CD14-positive monocyte (primary cell): ENCODE measurements at regions not wholly inside any gene's neighbourhood (a gene's known extent, or its start where the extent isn't known, plus 50 kb on each side); places are given as distances from the start of the nearest gene placed in this dataset.

Experiments used
- DNase-seq, 3 donors: peaks; one replicate each; pipeline ENCODE4 v3.0.0-alpha.2; 2011 to 2022
- H2AFZ ChIP-seq: 2 replicates; pipeline ENCODE4 v1.6.0; 2012; ENCODE audit warnings: mild to moderate bottlenecking, low read depth, low read length, inconsistent platforms; ENCODE audit not compliant: insufficient read depth, poor library complexity, severe bottlenecking
- H3K27ac ChIP-seq, 2 donors: 1 replicate in 1 of 2; 2 replicates in 1 of 2; pipeline ENCODE4 v1.5.1; 2012 to 2013; ENCODE audit warnings: low read length in 2 of 2, control low read depth in 1 of 2, inconsistent platforms in 1 of 2, low read depth in 1 of 2, mild to moderate bottlenecking in 1 of 2
- H3K27me3 ChIP-seq, 2 donors: one replicate each; pipeline versions ENCODE4 v1.6.0 to v1.6.1; 2011 to 2013; ENCODE audit warnings: low read length in 2 of 2; ENCODE audit not compliant: control insufficient read depth in 2 of 2, insufficient read depth in 2 of 2
- H3K36me3 ChIP-seq, 2 donors: replicated peaks in 1 of 2; 1 replicate in 1 of 2; 2 replicates in 1 of 2; pipeline versions ENCODE4 v1.5.1 to v1.6.1; 2012 to 2013; ENCODE audit warnings: low read length in 2 of 2, control low read depth in 1 of 2, inconsistent platforms in 1 of 2, mild to moderate bottlenecking in 1 of 2; ENCODE audit not compliant: insufficient read depth in 2 of 2, control insufficient read depth in 1 of 2
- H3K4me1 ChIP-seq, 2 donors: 1 replicate in 1 of 2; 2 replicates in 1 of 2; pipeline versions ENCODE4 v1.5.1 to v1.6.1; 2012 to 2013; ENCODE audit warnings: low read length in 2 of 2, control low read depth in 1 of 2, inconsistent platforms in 1 of 2, mild to moderate bottlenecking in 1 of 2, moderate library complexity in 1 of 2; ENCODE audit not compliant: insufficient read depth in 2 of 2, control insufficient read depth in 1 of 2
- H3K4me2 ChIP-seq: replicated peaks from 2 replicates; pipeline ENCODE3; 2012; ENCODE audit warnings: low read length, moderate library complexity, mild to moderate bottlenecking; ENCODE audit not compliant: poor library complexity, severe bottlenecking; ENCODE audit errors: extremely low read depth
- H3K4me3 ChIP-seq, 3 experiments: fragments of 200-600 bp in 1 of 3; sonication (generic) in 1 of 3; replicated peaks in 1 of 3; 1 replicate in 2 of 3; 2 replicates in 1 of 3; pipeline ENCODE4 v1.5.1; 2011 to 2013; ENCODE audit warnings: low read length in 3 of 3, mild to moderate bottlenecking in 3 of 3, control low read depth in 2 of 3, low read depth in 2 of 3, inconsistent platforms in 1 of 3, moderate library complexity in 1 of 3
- H3K79me2 ChIP-seq: 2 replicates; pipeline ENCODE4 v1.6.0; 2012; ENCODE audit warnings: mild to moderate bottlenecking, control low read depth, inconsistent platforms, low read length, moderate library complexity; ENCODE audit not compliant: insufficient read depth
- H3K9ac ChIP-seq: 2 replicates; pipeline ENCODE4 v1.6.0; 2017; ENCODE audit warnings: low read length, mild to moderate bottlenecking; ENCODE audit not compliant: insufficient read depth, poor library complexity, severe bottlenecking
- H3K9me3 ChIP-seq, 2 donors: replicated peaks in 1 of 2; 1 replicate in 1 of 2; 2 replicates in 1 of 2; pipeline versions ENCODE4 v1.5.1 to v1.6.1; 2012 to 2013; ENCODE audit warnings: low read length in 2 of 2, control low read depth in 1 of 2; ENCODE audit not compliant: control insufficient read depth in 1 of 2, insufficient read depth in 1 of 2
- H4K20me1 ChIP-seq: 2 replicates; pipeline ENCODE4 v1.6.0; 2012; ENCODE audit warnings: mild to moderate bottlenecking, low read length, control low read depth, moderate library complexity; ENCODE audit not compliant: insufficient read depth
- H3K27ac Mint-ChIP-seq, 7 donors: one replicate each; pipeline ENCODE4 v1.8.0; 2020; ENCODE audit warnings: mild to moderate bottlenecking in 7 of 7, mixed read lengths in 7 of 7, moderate library complexity in 6 of 7, inconsistent platforms in 2 of 7
- H3K27me3 Mint-ChIP-seq, 3 donors: one replicate each; pipeline ENCODE4 v1.8.0; 2021 to 2022; ENCODE audit warnings: low read depth in 3 of 3, mild to moderate bottlenecking in 3 of 3, mixed read lengths in 3 of 3, moderate library complexity in 3 of 3, inconsistent platforms in 1 of 3
- H3K36me3 Mint-ChIP-seq, 2 donors: one replicate each; pipeline ENCODE4 v1.8.0; 2020; ENCODE audit warnings: mixed read lengths in 2 of 2, inconsistent platforms in 1 of 2, mild to moderate bottlenecking in 1 of 2
- H3K4me1 Mint-ChIP-seq: one replicate; pipeline ENCODE4 v1.8.0; 2020; ENCODE audit warnings: mild to moderate bottlenecking, mixed read lengths
- H3K4me3 Mint-ChIP-seq, 2 donors: one replicate each; pipeline ENCODE4 v1.8.0; 2020; ENCODE audit warnings: mild to moderate bottlenecking in 2 of 2, mixed read lengths in 2 of 2, moderate library complexity in 1 of 2
- H3K9me3 Mint-ChIP-seq, 7 donors: one replicate each; pipeline ENCODE4 v1.8.0; 2020 to 2022; ENCODE audit warnings: mixed read lengths in 7 of 7, mild to moderate bottlenecking in 6 of 7, moderate library complexity in 6 of 7, inconsistent platforms in 2 of 7
- WGBS: methylation state at CpG from one replicate; pipeline ENCODE4 v1.1.5; 2013; ENCODE audit warnings: missing lambda C conversion rate; ENCODE audit not compliant: insufficient coverage; 5-methylcytosine and 5-hydroxymethylcytosine counted together
- intact Hi-C, 2 donors: fragments of 100-400 bp; cut with micrococcal nuclease; formaldehyde crosslinking; loops; one replicate each; pipeline versions ENCODE4 v1.15.0 to v1.15.1; 2023
- TF ChIP-seq, protein P1 (sequence below): fragments of 200-600 bp; IDR thresholded peaks from one replicate; pipeline ENCODE4 v1.8.0; 2022; ENCODE audit warnings: antibody characterized with exemption, mild to moderate bottlenecking

DNA sequence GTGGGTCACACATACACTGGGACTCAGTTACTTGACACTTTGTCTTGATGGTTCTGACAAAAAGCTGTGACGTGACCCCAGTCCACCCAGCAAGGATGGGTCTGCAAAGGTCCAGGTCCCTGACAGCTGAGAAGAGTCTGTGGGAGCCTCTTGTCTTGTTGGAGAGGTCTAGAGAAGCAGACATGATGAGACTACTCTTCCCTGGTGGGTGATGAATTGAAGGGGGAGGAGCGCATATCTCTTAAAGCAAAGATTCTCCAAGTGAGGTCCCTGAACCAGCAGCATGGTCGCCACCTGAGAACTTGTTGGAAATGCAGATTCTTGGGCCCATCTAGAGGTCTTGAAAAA is 78.5 kb upstream of the MEDAG start:
- H4K20me1 ChIP-seq, result no peaks in the 10 kb centered on the region
- no peak overlapping the region for H3K4me3 Mint-ChIP-seq
- H3K79me2 ChIP-seq, result no peaks in the 10 kb centered on the region
- intact Hi-C loops, result no loop called here
- no peak overlapping the region for H3K4me2 ChIP-seq
- H2AFZ ChIP-seq, result no peak overlapping the region
- no peak overlapping the region for H3K27ac Mint-ChIP-seq
- TF ChIP-seq, protein P1, sequence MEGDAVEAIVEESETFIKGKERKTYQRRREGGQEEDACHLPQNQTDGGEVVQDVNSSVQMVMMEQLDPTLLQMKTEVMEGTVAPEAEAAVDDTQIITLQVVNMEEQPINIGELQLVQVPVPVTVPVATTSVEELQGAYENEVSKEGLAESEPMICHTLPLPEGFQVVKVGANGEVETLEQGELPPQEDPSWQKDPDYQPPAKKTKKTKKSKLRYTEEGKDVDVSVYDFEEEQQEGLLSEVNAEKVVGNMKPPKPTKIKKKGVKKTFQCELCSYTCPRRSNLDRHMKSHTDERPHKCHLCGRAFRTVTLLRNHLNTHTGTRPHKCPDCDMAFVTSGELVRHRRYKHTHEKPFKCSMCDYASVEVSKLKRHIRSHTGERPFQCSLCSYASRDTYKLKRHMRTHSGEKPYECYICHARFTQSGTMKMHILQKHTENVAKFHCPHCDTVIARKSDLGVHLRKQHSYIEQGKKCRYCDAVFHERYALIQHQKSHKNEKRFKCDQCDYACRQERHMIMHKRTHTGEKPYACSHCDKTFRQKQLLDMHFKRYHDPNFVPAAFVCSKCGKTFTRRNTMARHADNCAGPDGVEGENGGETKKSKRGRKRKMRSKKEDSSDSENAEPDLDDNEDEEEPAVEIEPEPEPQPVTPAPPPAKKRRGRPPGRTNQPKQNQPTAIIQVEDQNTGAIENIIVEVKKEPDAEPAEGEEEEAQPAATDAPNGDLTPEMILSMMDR, result no peak
- H3K27me3 ChIP-seq, result no peaks in the 10 kb centered on the region
- H3K9me3 ChIP-seq, result no peaks in the 10 kb centered on the region
- peaks cover 3 to 14% (median 12%) of the 10 kb centered on the region in 3 donors for H3K27me3 Mint-ChIP-seq
- peaks cover 0 to 4% (median 0%) of the 10 kb centered on the region in 7 donors for H3K9me3 Mint-ChIP-seq
- no peaks in the 10 kb centered on the region for H3K36me3 Mint-ChIP-seq
- H3K4me1 ChIP-seq, result peaks cover 4 to 8% of the 10 kb centered on the region in 2 donors
- H3K4me3 ChIP-seq, result no peak overlapping the region
- H3K4me1 Mint-ChIP-seq, result peaks cover 6% of the 10 kb centered on the region
- H3K36me3 ChIP-seq, result no peaks in the 10 kb centered on the region
- no peak overlapping the region for H3K9ac ChIP-seq
- WGBS, result 100% methylated on average over 3 of the region's 3 CpGs
- H3K27ac ChIP-seq, result no peak overlapping the region
- DNase-seq, result no peak

DNA sequence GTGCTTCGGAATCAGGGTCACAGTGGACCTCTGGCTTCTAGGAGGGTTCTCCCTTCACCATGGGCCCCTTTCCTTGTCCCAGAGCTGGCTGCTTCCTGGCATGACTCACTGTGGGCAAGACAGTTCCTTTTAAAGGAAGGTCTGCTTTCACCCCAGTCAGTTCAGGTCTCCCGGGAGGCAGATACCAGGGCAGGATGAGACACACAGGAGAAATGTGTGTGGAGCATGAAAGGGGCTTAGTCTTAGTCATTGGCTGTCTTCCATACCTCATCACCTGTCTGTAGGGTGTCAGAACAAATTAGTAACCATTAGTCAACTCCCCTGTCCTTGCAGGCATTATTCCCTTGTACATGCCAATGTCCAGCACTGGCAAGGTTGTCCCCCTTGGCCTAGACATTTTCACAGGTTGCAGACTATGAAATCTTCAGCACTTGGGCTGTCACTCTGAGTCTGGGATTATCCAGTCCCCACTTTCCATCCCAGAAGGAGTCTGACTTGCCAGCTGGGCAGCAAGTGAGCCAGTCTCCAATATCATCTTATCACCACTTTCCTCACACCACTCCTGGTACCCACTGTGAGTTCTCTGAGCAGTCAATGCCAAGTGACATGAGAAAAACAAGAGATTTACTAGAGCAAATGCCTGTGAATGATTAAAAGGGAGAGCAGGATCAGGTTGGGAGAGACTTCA is 76.8 kb upstream of the MEDAG start:
- Histone ChIP-seq H2AFZ (no peak overlapping the region), H3K4me3 (no peak overlapping the region), H3K4me2 (no peak overlapping the region), H3K36me3 (no peaks in the 10 kb centered on the region), H4K20me1 (no peaks in the 10 kb centered on the region), H3K79me2 (no peaks in the 10 kb centered on the region), H3K4me1 (peaks cover 4 to 8% of the 10 kb centered on the region in 2 donors), H3K9me3 (no peaks in the 10 kb centered on the region), H3K27ac (no peak overlapping the region), H3K27me3 (peaks cover 0 to 4% of the 10 kb centered on the region in 2 donors), H3K9ac (no peak overlapping the region)
- H3K36me3 Mint-ChIP-seq, result no peaks in the 10 kb centered on the region
- DNase-seq, result peak in 2 of 3 donors; percentile 10 to 45
- no peak overlapping the region for H3K27ac Mint-ChIP-seq
- TF ChIP-seq, protein P1, result no peak
- 35% methylated on average over 2 of the region's 2 CpGs for WGBS
- peaks cover 3 to 20% (median 15%) of the 10 kb centered on the region in 3 donors for H3K27me3 Mint-ChIP-seq
- peaks cover 6% of the 10 kb centered on the region for H3K4me1 Mint-ChIP-seq
- H3K4me3 Mint-ChIP-seq, result peak overlapping the region in 1 of 2 donors; percentile 37
- intact Hi-C loops, result no loop called here
- peaks cover 0 to 4% (median 0%) of the 10 kb centered on the region in 7 donors for H3K9me3 Mint-ChIP-seq
